ENCODE measurements at regions not wholly inside any gene's neighbourhood (a gene's known extent, or its start where the extent isn't known, plus 50 kb on each side); places are given as distances from the start of the nearest gene placed in this dataset.

DNA sequence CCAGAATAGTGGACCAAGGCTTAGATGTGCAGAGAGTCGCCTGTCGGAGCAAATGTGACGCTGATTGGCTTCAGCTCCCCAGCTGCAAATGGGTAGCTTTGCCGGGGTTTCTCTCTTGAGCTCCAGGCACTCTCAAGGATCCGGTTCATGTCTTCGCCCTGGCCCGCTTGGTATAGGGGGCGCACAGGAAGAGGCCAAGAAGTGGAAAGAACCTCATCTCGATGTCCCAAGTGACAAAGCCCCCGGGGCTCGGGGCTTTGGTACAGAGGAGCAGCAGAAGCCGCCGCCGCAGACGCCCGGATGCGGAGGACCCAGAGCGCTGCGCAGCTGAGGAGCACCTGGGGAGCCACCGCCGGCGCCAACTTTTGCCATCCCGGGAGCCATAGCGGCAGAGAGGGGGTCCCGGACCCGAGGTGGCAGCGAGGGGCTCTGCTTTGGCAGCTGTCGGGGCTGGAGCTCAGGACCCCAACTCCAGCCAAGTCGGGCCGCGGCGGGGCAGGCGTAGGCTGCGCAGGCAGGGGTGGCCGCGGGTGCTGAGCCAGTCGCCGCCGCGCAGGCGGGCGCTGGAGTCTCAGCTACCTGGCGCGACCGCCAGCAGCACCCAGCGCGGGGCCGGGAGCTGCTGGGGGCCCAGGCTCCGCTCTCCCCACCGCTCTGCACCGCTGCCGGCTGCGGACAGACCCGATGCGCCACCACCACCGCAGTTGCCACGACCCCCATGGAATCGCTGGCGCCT is 466.6 kb downstream of the XPNPEP1 start:
- no peaks in the 10 kb centered on the region for H3K27me3 ChIP-seq (ENCODE audit: insufficient read depth, low read depth)
- H3K79me2 ChIP-seq (ENCODE audit: insufficient read depth, low read depth) = no peaks in the 10 kb centered on the region
- no peaks in the 10 kb centered on the region for H3K36me3 ChIP-seq (ENCODE audit: insufficient read depth)
- no peaks in the 10 kb centered on the region for H3K4me1 ChIP-seq (ENCODE audit: low read depth, poor library complexity, severe bottlenecking)
- TF ChIP-seq, protein P1, sequence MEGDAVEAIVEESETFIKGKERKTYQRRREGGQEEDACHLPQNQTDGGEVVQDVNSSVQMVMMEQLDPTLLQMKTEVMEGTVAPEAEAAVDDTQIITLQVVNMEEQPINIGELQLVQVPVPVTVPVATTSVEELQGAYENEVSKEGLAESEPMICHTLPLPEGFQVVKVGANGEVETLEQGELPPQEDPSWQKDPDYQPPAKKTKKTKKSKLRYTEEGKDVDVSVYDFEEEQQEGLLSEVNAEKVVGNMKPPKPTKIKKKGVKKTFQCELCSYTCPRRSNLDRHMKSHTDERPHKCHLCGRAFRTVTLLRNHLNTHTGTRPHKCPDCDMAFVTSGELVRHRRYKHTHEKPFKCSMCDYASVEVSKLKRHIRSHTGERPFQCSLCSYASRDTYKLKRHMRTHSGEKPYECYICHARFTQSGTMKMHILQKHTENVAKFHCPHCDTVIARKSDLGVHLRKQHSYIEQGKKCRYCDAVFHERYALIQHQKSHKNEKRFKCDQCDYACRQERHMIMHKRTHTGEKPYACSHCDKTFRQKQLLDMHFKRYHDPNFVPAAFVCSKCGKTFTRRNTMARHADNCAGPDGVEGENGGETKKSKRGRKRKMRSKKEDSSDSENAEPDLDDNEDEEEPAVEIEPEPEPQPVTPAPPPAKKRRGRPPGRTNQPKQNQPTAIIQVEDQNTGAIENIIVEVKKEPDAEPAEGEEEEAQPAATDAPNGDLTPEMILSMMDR (conservative IDR thresholded peaks at IDR 0.05; ENCODE audit: low read depth, low read length) = no peak
- H3K4me3 ChIP-seq (IDR thresholded peaks at IDR 0.05; ENCODE audit: insufficient read depth, low read depth, low read length) = no peak overlapping the region
- H4K20me1 ChIP-seq (ENCODE audit: insufficient read depth) = no peaks in the 10 kb centered on the region
- no peak overlapping the region for H3K27ac ChIP-seq
- H3K9ac ChIP-seq = no peak overlapping the region
- H2AFZ ChIP-seq (ENCODE audit: low read depth) = no peak overlapping the region
- H3K4me2 ChIP-seq = no peak overlapping the region

DNA sequence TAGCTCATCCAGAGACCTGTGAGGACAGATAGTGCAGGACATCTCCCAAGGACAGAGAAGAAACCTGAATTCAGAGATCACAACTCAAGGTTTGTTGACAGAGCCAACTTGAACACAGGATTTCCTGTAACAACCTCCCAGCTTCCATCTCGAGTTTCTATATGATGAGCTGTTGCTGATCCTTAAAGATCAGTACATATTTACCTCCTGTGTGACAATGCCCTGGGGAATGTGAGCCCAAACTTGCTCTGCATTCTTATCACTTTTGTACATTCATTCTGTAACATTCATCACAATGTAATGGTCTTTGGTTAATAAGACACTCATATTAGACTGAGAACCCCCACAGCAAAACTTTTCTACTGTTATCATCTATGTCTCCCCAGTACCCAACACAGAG is 468.6 kb downstream of the XPNPEP1 start:
- no peak overlapping the region for H3K4me3 ChIP-seq (IDR thresholded peaks at IDR 0.05; ENCODE audit: insufficient read depth, low read depth, low read length)
- no peaks in the 10 kb centered on the region for H3K79me2 ChIP-seq (ENCODE audit: insufficient read depth, low read depth)
- no peaks in the 10 kb centered on the region for H3K4me1 ChIP-seq (ENCODE audit: low read depth, poor library complexity, severe bottlenecking)
- H3K27ac ChIP-seq = no peak overlapping the region
- H2AFZ ChIP-seq (ENCODE audit: low read depth) = no peak overlapping the region
- TF ChIP-seq, protein P1 (conservative IDR thresholded peaks at IDR 0.05; ENCODE audit: low read depth, low read length) = no peak
- no peaks in the 10 kb centered on the region for H3K27me3 ChIP-seq (ENCODE audit: insufficient read depth, low read depth)
- H3K4me2 ChIP-seq = no peak overlapping the region
- no peak overlapping the region for H3K9ac ChIP-seq
- no peaks in the 10 kb centered on the region for H3K36me3 ChIP-seq (ENCODE audit: insufficient read depth)
- H4K20me1 ChIP-seq (ENCODE audit: insufficient read depth) = no peaks in the 10 kb centered on the region

DNA sequence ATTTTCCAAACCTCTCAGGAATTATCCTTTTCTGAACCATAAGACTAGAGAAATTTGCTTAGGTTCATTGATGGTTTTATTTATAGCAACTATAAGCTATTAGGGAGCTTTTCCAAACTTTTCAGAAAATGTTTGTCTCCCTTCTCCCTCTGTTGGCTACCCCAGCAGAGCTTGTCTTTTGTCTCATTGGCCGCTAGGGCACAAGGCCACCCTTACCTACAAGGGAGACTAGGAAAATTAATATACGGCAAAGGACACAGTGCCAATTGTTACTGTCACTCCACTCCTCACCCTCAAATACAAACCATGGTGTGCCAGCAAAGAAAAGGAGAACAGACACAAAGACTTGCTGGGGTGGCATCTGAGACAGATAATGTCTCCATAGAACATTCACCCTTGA is 471.4 kb downstream of the XPNPEP1 start:
- Histone ChIP-seq H3K36me3 (ENCODE audit: insufficient read depth) (no peaks in the 10 kb centered on the region), H3K9ac (no peak overlapping the region), H3K79me2 (ENCODE audit: insufficient read depth, low read depth) (no peaks in the 10 kb centered on the region), H3K4me2 (no peak overlapping the region), H4K20me1 (ENCODE audit: insufficient read depth) (no peaks in the 10 kb centered on the region), H3K27me3 (ENCODE audit: insufficient read depth, low read depth) (no peaks in the 10 kb centered on the region), H2AFZ (ENCODE audit: low read depth) (no peak overlapping the region), H3K27ac (no peak overlapping the region), H3K4me1 (ENCODE audit: low read depth, poor library complexity, severe bottlenecking) (no peaks in the 10 kb centered on the region), H3K4me3 (IDR thresholded peaks at IDR 0.05; ENCODE audit: insufficient read depth, low read depth, low read length) (no peak overlapping the region)
- TF ChIP-seq, protein P1 (conservative IDR thresholded peaks at IDR 0.05; ENCODE audit: low read depth, low read length) = no peak

DNA sequence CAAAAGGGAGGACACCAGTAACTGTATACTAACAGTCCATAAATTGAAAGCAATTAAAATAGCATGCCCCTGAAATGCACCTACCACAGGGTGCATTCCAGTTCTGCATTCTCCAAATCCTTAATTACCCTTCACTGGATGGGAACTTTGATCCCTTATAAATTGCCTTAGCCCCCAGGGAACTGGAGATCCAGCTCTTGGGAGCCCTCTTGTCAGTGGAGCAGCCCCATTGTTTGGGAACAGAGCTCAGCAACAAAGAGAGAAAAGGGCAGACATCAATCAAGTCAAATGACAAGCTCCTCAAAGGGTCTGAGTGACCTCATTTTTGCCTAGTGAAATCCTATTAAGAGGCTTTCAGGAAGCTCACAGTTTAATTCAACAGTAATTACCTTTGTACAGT is 472.6 kb downstream of the XPNPEP1 start:
- no peak overlapping the region for H3K27ac ChIP-seq
- no peaks in the 10 kb centered on the region for H3K4me1 ChIP-seq (ENCODE audit: low read depth, poor library complexity, severe bottlenecking)

More for the DNA sequence above, 472.6 kb downstream of the XPNPEP1 start:
- Histone ChIP-seq H3K27me3 (ENCODE audit: insufficient read depth, low read depth) (no peaks in the 10 kb centered on the region), H3K79me2 (ENCODE audit: insufficient read depth, low read depth) (no peaks in the 10 kb centered on the region), H3K4me3 (IDR thresholded peaks at IDR 0.05; ENCODE audit: insufficient read depth, low read depth, low read length) (no peak overlapping the region), H3K4me2 (no peak overlapping the region), H3K36me3 (ENCODE audit: insufficient read depth) (no peaks in the 10 kb centered on the region), H3K9ac (no peak overlapping the region), H2AFZ (ENCODE audit: low read depth) (no peak overlapping the region), H4K20me1 (ENCODE audit: insufficient read depth) (no peaks in the 10 kb centered on the region)
- TF ChIP-seq, protein P1 (conservative IDR thresholded peaks at IDR 0.05; ENCODE audit: low read depth, low read length) = no peak

Data from KMS-11 (cell line).